ENCODE measurements at regions not wholly inside any gene's neighbourhood (a gene's known extent, or its start where the extent isn't known, plus 50 kb on each side); places are given as distances from the start of the nearest gene placed in this dataset.
"Not testable (repeated sequence)": the region's sequence is repeated elsewhere in the genome, so short reads cannot be mapped to it uniquely, and the experiment has no call there.

DNA sequence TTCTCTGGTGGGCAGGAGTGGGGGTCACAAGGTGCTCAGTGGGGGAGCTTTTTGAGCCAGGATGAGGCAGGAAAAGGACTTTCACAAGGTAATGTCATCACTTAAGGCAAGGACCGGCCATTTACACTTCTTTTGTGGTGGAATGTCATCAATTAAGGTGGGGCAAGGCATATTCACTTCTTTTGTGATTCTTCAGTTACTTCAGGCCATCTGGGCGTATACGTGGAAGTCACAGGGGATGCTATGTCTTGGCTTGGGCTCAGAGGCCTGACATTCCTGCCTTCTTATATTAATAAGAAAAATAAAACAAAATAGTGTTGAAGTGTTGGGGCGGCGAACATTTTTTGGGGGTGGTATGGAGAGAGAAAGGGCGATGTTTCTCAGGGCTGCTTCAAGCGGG is 179.5 kb downstream of the CD83 start:
- not testable (repeated sequence) for DNase-seq

DNA sequence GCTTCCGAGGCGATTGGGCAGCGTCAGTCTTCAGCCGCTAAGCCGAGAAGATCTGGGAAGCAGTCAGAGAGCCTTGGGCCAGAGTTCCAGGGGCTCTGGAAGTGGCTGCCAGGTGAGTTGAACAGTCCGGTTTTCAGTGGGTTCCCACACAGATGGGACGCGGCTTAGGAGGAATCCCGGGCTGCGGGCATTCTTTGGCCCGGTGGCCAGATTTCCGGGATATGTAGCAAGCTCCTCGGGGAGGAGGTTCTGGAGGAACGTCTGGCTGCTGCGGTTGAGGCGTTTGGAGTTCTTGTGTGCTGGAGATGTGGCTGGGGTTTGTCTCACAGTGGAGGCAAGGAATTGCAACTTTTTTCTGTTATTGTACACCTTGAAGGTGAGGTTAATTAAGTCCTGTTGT is 182.6 kb downstream of the CD83 start:
- DNase-seq, result not testable (repeated sequence)

DNA sequence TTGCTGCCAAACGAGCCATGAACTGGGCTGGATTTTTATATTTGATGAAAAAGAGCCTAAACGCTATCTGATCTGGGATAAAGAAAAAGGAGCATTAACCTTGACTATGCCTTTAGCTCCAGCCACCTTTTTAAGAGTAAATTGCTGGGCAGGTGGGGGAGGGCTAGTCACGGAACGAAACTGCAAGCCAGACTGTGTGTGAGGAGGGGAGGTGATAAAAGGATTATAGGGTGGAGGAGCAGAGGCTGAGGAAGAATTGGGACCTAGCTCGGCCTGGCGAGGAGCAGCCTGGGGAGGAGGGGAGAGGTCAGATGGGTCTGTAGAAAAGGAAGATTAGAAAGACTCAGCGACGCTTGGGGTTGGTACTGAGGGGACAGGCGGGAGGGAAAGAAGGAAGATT is 183.1 kb downstream of the CD83 start:
- not testable (repeated sequence) for DNase-seq

DNA sequence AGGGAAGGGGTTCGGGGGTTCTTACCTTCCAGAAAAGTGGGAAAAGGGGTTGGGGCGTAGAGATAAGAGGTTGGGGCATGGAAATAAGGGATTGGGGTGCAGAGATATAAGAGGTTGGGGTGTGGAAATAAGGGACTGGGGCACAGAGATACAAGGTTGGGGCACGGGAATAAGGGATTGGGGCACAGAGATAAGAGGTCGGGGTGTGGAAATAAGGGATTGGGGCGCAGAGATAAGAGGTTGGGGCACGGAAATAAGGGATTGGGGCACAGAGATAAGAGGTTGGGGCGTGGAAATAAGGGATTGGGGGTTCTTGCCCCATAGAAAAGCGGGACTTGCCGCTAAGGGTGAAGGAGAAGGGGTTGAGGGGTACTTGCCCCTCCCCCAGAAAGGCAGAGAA is 183.9 kb downstream of the CD83 start:
- DNase-seq, result not testable (repeated sequence)

DNA sequence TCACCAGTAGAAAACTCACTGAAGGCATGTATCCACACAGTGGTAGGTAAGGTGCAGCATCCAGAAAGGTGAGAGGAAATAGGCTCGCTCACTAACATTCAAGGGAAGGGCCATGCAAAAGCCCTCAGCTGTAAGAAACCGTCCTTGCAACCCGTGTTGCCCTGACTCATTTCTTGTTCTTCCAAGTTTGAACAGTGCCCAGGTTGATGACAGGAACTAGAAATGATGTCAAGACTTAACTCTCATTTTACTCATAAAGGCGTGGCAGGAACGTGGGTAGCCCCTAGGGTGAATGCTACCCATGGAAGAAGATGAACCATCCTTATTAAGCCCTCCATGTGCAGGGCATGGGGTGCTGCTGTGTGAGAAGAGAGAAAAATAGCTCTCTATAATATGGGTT is 187.6 kb downstream of the CD83 start:
- no peak for DNase-seq

DNA sequence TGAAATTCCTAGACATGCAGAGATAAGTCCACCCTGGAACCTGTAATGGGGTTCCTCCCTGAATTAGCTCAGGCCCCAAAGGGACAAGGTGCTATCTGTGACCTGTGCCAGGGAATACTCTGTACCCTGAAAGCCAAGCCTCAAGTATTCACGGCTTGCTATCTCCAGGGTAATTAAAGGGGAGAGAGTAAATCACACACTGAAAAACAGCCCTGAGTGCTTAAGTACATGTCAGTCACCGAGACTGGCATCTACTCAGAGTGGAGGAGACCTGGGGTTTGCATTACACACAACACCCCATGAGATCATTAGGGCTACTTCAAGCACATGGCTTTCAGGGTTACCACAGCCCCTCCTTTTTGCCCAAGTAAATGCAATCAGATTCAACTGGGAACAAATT is 188.1 kb downstream of the CD83 start:
- DNase-seq, result no peak

DNA sequence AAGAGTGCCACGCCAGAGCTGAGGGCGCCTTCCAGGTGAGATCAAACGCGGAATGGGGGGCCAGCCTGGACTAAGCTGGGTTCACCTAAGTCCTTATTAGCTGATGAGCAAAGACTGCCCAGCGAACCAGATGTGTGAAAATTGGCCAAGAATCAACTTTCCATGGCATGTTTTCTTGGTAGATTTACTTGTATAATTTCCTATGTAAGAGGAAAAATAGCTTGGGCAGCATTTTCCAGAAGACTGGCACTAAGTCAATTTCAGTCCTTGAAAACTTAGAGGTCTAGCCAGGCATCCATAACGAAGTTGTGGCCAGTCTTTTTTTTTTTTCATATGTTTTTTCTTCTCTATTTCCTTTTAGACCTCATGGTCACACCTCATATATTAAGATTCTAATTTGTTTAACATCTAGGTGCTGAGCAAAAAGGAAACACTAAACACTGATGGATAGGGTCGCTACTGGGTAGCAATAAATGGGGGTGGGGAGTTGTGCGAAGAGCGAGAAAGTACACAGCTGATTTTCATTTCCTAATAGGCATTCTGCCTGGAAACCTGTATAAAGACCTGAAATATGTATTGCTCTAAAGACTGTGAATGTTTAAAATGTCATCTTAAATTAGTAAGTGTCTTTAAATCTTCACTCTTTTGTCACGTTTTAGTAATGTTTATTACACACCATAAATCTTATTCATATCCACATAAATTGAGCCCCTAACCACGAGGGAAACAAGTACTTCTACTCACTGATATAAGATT is 188.8 kb downstream of the CD83 start:
- peak; percentile 31 for DNase-seq

DNA sequence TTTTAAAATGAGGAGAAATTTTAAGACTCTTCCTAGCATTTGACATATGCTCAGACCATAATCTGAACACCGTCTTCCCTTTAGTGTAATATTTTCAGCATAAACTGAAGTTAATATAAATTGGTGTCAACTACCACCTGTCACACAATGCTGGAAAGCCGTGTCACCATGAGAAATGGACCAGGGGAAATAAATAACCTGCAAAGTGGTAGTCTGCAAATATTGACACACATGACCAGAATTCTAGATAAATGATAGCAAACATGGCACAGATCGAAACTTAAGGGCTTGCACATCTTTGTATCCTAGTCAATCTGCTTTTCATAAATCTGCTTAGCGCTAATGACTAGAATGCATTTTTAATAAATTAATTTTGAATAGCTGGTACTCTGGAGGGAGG is 191.9 kb downstream of the CD83 start:
- DNase-seq, result no peak

DNA sequence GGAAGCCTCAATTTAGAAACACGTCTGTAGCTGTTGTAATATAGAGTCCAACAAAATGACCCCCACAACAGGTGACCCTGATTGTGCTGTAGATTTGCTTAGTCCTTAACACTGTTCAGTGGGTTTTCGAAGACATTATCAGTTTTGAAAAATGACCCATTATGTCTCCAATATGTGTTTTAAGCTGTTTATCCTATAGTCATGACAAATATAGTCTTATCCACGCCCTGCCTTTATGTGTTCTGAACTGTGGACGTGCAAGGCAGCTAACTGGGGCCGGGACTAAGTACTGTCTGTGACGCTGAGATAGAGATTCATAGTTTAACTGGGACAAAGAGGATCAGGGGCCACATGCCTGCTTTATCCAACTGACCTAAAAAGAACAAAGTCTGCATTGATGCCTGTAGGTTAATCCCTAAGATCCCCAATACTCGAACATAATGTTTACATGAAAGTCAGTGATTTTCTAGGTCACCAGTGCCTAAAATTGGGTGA is 192.4 kb downstream of the CD83 start:
- no peak for DNase-seq

DNA sequence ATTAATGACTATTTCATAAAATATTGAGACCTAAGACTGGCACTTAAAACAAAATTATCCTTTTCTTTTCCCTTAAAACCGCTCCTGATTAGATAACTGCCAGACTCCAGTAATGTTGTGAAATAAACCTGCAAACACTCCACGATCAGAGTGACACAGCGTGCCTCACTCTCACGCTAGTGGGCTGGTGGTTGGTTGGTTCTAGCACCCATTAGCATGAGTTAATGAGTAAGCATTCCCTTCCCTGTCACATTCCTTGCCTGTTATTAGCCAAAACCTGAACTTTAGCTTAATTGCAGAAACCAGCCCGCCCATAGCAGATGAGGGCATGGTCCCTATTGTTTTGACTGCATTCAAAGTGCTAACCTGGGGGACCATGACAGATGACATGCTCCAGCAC is 193.4 kb downstream of the CD83 start:
- no peak for DNase-seq

DNA sequence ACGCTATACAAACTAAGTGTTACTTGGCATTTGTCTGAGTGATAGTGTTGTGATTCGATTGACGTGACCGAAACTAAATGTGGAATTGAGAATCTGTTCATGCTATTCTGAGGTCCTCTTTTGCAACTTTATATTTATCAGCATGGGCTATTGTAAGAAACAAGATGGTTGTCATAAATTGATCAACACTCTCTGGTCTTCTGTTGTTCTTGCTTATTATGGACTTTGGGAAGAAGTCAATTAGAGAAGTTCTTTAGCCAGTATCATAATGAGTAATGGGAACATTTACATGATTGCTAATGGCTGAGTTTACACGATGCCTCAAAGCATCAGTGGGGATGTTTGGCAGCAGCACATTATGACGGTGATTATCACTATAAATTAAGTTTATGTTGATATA is 195.0 kb downstream of the CD83 start:
- no peak for DNase-seq

DNA sequence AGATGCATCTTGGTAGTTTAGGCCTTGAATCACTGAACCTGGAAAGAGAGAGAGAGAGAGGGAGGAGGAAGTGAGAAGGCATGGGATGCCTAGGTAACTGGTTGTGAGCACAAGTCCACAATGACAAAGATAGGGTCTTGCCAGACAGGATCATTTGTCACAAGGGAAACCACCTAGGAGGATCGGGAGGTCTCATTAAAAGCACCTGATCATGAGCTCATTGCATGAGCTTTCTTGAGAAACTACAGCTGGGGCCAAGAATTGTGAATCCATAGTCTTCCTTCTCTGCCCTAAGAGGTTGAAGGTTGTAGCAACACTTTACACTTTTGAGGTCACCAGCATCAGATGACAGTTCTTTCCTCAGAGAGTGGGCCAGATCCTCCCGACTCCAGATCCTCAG is 195.7 kb downstream of the CD83 start:
- no peak for DNase-seq

DNA sequence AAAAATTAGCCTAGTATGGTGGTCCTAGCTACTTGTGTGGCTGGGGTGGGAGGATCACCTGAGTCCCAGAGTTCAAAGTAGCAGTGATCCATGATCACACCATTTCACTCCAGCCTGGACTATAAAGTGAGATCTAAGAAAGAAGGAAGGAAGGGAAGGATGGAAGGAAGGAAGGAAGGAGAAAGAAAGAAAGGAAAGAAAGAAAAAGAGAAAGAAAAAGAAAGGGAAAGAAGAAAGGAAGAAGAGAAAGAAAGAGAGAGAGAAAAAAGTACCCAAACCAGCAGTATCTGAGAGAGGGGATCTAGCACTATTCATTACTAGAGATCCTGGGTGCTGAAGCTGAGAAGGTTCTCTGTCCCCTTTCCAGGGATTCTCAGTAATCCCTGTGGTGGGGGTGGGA is 197.8 kb downstream of the CD83 start:
- no peak for DNase-seq

DNA sequence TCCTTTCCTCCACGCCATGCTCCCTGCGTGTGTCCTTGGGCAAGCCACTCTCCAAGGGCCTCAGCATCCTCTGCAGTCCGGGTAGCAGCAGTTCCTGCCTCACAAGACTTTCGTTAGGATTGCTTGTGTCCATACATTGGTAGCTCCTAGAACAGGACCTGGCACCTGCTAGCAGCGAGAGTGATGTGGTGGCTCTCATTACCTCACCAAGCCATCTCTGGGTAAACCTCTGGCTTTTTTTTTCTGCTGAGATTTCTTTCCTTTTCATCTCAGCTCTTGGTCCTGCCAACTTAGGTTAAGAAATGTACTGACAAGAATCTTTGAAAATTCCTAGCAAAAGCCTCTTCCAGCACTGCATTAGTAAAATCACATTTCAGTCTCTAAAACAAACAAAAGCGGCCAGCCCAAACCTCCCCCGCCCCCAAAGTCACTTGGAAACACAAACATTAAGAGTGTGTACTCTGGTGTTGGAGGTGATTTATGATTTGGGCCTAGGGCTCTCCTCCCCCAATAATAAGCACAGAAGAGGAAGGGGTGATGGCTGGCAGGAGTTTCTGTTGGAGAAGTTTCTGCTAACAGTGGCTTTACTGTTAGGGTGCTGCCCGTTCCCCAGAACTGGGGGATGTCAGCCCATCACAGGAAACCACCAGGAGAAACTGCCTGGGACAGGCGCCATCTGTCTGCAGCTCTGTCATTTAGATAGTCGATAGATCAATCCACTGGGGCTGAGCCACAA is 199.2 kb downstream of the CD83 start:
- DNase-seq, result no peak

DNA sequence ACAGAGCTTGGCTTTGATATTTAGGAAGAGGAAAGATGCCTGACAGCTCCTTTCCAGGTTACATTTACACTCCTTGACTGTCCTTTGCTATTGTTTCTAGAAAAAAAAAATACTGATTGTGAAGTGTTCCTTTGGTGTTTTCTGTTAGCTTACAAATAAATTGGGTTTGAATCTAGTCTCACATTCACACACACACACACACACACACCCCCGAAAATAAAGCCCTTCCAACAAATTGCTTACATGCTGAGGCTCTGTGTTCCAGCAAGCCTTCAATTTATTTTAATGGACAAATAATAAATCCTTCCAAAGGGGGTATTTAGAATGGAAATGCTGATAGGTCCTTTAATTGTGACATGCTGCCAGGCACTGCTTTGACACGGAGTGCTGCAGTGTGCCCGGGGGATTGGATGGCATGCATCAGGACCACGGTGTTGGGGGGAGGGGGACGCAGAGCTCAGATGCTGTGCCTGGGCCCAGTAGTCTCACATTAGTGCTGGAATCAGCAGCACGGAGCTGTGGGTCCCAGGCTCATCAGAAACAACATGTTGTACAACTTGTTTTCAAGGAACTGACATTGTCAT is 199.9 kb downstream of the CD83 start:
- no peak for DNase-seq

DNA sequence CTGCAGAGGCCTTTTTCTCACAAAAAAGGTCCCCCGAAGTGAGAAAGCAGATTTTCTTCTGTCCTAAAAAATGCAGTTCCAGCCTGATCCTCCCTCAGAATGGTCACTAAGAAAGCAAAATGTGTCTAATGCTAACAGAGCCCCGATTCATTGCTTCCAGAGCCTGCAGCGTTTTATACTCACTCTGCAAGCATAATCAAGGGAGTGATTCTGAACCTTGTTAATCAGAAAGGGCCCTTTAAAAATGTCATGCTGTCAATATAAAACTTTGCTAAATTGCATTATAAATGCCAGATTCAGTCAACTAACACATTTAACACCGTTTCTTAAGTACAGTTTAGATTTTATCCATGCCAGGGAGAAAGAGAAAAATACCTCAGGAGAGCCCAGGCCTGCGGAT is 202.8 kb downstream of the CD83 start:
- DNase-seq, result no peak

DNA sequence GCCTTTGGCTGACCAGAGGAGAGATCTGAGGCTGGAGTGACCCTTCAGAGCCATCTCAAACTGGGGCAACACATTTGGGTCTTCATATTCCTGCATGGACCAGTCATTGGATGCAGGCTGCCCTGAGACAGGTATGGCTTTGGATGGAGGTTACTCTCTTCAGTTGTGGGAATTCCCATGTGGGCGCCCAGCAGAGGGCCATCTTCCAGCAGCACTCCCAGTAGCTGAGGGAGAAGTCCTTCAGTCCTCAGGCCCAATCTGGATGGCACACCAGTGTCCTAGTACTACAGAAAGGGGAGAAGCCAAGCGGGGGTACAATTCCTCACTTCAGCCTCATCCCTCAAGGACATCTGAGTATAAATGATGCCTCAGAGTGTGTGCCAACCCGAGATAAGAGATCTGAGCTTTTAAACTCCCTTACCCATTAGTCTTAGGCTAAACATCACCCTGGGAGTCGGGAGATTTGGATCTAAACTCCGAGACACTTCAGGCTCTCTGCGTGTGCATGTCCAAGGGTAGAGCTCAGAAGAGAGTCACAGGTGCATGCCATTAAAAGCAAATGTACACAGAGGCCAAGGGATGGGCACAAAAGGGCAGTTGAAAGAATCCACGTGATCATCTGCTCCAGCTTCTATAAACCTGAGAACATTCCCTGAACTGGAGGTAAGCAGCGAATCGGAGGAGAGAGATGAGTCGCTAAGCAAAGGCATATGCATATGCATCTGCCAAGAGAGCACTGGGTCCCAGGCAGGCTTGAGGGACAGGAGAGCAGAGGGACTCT is 204.6 kb downstream of the CD83 start:
- DNase-seq, result no peak

DNA sequence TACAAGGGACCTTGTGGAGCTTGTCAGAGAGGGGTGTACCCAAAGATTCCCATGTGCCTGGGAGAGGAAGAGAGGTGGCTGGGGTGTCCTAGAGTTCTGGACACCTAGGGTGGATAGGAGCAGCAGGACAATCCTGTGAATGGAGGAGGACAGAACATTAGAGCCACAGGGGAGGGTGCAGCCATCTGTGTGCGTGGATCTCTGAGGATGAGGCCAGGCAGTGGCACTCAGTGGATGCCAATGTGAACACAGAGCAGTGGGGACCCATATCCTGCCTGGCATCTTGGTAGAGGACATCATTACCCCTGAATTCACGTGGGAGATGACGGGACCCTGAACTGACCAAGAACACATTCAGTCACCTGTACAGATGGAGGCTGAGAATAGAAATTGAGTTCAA is 205.3 kb downstream of the CD83 start:
- no peak for DNase-seq

DNA sequence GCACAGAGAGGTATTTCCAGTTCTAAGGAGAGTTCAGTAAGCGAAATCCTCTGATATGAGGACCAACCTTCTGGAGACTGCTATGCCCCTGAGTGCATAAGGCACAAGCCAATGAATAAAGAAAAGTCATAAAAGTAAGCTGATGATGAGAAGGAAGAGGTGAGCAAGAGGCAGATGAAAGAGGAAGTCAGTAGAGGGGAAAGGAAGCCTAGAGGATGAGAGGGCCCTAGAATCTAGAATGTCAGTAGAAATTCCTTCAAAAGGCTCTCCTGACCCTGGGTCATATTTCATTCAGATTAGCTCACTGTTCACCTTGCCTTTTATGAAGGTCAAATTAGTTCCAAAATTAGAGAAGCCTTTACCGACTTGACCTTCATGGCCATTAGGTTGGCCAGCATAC is 209.2 kb downstream of the CD83 start:
- DNase-seq, result no peak

DNA sequence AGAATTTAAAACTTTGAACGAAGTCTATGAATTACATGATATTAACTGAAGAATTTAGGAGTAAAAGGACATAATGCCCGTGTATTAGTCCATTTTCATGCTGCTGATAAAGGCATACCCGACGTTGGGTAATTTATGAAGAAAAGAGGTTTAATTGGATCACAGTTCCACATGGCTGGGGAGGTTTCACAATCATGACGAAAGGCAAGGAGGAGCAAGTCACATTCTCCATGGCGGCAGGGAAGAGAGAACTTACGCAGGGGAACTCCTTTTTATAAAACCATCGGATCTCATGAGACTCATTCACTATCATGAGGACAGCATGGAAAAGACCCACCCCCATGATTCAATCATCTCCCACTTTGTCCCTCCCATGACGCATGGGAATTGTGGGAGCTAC is 210.6 kb downstream of the CD83 start:
- DNase-seq, result no peak

DNA sequence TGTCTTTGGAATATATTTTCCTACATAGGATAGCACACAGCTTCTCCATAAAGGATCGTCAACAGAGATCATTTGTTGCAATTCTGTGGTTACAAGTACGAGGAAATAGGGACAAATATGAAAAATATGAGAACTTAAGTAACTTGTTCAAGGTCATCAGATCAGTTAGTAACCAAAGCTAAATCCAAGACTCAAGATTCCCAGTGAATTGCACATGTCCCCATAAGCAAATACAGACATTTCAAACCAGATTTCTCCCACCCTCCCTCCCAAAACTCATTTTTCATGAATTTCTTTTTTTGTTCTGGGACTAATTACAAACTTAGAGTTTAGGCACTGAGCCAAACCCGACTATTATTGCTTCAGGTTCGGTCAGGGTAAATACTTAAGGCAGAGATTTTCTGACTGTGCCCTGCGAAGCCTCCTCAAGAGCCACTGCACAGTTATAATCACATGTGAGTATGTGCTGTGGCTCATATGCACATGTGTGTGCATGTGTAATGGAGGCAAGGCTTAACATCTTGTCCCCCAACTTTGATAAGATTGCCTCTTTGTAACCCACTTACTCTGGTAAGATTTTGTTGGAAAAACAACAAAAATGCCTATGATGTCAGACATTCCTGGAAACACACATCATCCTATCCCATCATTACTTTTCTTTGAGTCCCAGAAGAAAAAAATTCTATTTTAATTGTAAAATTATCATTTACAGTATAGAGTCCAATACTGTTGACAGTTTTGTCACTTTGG is 216.2 kb downstream of the CD83 start:
- peak; percentile 72 for DNase-seq

DNA sequence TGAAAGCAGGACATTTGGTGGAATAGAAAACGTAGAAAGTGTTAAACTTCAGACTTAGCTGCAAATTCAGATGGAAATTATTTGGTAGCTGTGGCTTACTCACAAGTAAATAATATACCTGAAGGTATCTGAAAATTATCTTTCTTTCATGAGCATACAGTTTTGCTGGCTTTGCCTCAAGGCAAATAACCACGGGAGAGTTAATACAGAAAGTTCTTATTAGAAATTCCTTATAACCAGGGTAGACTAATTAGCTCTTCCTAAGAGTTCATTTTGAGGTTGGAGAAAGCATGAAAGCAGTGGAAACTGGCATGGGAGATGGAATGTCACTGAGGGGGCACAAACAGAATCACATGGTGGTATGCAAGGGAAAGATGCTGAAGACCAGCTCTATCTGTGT is 217.5 kb downstream of the CD83 start:
- no peak for DNase-seq

DNA sequence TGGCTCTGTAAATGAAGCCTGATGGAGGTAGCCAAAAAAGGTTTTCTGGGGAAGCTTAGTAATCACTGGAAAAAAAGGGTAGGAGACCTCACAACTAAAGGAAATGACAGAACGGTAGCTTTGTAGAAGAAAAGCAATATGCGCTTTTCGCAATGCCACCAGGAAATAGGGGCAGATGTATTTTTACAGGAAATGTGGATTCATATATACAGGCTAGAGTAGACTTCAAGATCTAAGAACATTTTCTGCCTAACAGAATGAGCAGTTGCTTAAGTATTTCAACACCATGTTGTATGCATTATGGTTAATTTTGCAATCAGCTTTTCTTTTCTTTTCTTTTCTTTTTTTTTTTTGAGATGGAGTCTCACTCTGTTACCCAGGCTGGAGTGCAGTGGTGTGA is 219.6 kb downstream of the CD83 start:
- DNase-seq, result peak; percentile 51

All from fibroblast of upper back skin (primary cell).